NAMALWA (cell line): ENCODE measurements at regions not wholly inside any gene's neighbourhood (a gene's known extent, or its start where the extent isn't known, plus 50 kb on each side); places are given as distances from the start of the nearest gene placed in this dataset.
"Not testable (repeated sequence)": the region's sequence is repeated elsewhere in the genome, so short reads cannot be mapped to it uniquely, and the experiment has no call there.

Experiments used
- DNase-seq: peaks from one replicate; pipeline ENCODE4 v3.0.0-alpha.2; 2015; ENCODE audit warnings: low spot score

DNA sequence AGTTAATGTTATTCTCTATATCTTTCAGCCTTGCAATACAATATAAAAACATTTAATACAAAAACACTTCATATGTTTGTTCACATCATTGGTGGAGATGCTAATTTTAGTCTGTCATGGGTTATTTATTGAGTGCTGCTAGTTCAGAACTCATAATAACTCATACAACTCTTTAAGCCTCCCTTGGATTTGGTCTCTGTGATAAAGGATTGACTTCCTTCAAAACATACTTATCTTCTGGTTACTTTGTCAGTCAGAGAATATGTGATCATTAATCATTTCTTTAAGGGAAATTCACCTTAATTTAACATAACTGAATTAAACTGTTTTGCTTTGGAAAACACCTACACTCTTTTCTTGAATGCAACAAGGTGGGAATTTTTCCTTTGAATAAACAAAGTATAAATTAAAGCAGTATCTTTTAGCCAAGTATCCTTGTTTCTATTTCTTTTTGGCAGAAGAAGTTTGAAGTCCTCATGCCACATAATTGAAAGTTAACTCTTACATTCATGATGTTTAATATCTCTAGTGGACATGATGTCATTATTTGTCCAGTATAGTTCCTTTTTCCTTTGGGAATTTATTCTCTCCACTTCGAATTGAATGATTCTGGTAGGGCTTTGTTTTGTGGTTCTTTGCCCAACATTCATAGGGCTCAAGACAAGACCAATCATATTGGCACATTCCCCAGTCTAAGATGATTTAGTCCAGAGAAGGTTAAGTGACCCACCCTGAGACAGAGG is 133.2 kb upstream of the CENPW start:
- no peak for DNase-seq

DNA sequence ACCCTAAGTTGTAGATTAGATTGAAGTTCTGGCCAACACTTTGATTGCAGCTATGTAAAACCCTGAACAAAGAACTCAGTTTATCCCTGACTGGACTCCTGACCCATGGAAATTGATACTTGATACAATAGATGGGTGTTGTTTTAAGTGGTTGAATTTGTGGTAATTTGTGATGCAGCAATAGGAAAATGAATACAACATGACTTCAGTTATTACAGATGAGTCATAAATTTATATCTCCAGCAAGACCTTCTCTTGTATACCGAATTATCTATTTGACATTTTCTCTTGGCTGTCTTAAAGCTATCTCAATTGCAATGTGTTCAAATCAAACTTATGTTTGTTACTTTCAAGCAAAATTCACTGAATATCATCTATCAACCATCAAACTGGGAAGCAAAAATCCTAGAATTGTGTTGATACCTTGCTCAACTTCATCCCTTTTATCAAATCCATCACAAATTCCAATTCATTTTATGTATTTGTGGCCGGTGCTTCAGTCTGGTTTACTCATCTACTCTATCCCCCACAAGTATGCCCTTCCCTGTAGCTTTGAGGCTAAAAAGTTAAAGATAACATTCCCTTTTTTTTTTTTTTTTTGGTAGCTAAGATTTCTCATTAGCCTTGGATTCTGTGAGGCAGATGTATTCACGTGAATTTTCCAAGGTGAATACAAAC is 129.4 kb upstream of the CENPW start:
- no peak for DNase-seq

DNA sequence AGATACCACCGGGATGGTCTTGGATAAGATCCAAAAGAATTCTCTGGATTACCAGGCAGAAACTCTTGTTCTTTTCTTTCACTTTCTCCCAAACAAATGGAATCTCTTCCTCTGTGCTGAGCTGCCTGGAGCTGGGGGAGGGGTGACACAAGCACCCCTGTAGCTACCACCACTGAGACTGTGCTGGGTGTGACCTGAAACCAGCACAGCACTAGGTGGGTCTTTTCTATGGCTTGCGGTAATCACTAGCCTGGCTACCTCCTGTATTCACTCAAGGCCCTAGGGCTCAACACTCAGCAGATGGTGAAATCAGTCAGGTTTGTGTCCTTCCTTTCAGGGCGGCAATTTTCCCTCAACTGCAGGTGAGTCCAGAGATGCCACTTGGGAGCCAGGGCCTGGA is 122.4 kb upstream of the CENPW start:
- no peak for DNase-seq

DNA sequence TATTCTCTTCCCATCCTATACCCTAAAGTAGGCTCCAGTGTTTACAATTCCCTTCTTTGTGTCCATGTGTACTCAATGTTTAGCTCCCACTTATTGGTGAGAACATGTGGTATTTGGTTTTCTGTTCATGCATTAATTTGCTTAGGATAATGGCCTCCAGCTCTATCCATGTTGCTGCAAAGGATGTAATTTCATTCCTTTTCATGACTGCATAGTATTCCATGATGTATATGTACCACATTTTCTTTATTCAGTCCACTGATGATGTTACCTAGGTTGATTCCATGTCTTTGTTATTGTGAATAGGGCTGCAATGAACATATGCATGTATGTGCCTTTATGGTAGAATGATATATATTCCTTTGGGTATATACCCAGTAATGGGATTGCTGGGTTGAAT is 119.0 kb upstream of the CENPW start:
- DNase-seq, result not testable (repeated sequence)

DNA sequence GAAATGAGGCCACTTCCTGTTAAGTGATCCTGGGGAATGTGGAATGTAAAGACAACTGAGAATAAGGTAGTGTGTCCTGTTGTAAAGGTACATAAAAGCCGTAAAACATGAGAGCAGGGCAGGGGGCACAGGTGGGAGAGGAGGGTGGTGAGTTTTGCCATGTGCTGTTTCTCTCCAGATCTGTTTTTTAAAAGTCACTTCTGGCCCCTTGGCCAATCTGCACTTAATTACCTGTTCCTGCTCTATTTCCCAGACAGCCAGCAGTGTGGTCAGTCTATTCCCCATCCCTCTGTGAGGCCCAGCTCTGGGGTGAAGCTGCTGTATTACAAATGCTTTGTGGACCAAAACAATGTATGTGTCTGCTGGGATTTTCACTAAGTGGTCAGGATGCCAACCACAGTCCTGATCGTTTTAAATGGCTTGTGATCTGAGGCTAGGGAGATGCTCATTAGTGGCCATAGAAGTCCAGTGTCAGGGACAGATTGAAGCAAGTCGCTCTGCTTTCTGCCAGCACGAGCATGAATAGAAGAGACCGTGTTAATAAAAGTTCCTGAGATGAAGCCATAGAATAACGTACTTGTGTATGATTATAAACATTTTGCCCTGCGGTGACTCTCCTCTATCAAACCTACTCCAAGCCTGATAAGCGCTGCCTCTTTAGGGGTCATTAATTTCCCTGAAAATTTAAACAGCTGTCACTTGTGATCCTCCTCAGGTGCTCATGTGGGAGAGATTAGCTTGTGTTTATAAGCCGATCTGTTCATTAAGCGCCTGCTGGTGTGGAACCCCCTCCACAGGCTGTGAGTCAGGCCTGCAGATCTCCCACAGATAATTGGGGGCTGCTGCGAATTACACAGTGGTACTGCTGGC is 111.8 kb upstream of the CENPW start:
- no peak for DNase-seq

DNA sequence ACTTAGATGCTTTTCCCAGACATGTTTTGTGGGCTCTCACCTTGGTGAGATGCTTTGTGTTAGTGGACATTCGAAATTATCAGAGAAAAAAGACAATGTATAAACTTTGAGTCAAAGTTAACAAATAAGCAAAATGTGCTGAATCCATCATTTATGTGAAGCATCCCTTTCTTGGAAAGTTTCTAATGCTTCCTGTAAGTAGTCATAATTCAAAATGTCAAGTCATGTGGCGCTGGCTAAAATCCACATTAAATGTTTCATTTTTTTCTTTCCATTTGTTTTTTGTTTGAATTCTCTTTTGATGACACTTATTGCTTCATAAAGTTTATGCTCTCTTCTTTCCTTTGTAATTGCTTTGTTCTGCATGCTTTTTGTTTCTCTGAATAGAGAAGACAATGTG is 107.2 kb upstream of the CENPW start:
- DNase-seq, result no peak

DNA sequence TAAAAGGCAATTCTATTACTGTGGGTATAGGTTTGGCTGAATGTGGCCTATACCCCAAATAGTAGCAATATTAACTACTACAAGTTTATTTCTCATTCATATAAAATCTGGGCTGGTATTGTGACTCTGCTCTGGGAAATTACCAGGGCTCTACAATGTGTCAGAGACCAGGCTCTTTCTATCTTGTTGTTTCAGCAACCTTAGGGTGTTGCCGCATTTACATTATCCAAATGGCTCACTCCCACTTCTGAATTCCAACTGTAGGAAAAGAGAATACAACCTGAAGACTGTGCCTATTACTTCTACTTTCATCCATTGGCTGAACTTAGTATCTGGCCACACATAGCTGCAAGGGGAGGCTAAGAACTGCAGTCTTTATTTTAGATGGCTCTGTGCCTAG is 106.7 kb upstream of the CENPW start:
- no peak for DNase-seq

DNA sequence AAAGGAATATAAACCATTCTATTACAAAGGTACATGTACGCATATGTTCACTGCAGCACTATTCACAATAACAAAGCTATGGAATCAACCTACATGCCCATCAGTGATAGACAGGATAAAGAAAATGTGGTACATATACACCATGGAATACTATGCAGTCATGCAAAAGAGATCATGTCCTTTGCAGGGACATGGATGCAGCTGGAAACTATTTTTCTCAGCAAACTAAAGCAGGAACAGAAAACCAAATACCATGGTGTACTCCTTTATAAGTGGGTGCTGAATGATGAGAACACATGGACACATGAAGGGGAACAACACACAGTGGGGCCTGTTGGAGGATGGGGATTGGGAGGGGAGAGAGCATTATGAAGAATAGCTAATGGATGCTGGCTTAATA is 104.6 kb upstream of the CENPW start:
- no peak for DNase-seq

DNA sequence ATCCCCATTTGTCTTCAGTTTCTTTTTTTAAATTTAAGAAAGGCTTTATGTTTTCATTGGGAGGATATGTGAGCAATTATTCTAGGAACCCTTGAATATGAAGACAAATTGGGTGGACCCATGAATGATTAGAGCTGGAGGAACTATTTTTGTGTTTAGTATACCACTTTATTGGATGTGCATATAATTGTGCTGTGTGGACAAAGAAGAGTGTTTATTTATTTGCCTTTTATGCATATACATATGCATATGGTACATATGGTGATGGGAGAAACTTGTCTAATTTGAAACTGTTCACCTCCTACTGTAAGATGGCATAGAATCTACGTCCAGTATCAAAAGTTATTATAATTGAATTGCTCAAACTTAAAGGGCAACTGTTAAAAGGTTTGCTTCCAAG is 94.8 kb upstream of the CENPW start:
- no peak for DNase-seq

DNA sequence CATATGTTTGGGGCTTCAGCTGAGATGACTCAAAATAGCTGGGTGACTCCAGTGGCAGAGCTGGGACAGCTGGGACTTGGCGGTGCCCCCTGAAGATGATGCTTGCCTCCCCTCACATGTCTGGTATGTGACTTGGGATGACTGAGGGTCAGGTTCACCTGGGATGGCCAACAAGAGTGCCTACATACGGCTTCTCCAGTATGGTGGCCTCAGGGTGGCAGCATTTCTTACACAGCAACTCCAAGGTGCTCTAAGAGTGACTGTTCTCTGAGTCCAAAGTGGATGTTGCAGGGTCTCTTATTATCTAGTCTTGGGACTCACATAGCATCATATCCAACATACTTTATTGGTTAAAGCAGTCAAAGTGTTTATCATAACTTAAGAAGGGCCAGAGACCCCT is 87.8 kb upstream of the CENPW start:
- peak; percentile 17 for DNase-seq

DNA sequence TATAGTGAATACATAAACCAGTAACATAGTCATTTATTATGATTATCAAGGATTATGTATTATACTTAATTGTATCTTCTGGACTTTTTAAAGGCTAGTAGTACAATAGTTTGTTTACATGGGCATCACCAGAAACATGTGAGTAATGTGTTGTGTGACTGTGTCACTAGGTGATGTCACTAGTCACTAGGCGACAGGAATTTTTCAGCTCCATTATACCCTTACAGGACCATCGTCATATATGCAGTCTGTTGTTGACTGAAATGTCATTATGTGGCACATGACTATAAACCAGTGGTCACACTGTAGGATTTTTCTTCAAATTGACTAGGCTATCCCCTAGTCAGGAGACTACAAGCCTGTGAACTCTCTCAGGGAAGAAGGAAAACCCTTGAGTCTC is 86.5 kb upstream of the CENPW start:
- no peak for DNase-seq

DNA sequence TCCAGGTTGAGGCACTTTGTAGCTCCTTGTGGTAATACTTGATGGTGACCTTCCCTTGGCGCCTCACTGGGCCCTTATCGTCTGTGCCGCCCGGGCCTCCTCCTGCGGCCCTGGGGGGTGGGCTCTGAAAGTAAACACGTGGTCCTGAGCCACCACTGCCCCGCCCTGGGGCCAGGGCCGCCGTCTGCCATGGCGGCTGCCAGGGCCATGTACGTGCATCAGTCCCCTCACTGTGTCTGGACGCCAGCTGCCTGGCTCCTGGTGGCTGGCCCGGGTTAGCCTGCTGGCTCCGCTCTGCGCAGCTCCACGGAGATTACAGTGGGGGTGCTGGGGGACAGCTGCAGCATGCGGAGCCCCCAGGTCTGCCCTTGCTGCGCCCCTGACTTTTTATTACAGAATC is 81.8 kb upstream of the CENPW start:
- DNase-seq, result no peak

DNA sequence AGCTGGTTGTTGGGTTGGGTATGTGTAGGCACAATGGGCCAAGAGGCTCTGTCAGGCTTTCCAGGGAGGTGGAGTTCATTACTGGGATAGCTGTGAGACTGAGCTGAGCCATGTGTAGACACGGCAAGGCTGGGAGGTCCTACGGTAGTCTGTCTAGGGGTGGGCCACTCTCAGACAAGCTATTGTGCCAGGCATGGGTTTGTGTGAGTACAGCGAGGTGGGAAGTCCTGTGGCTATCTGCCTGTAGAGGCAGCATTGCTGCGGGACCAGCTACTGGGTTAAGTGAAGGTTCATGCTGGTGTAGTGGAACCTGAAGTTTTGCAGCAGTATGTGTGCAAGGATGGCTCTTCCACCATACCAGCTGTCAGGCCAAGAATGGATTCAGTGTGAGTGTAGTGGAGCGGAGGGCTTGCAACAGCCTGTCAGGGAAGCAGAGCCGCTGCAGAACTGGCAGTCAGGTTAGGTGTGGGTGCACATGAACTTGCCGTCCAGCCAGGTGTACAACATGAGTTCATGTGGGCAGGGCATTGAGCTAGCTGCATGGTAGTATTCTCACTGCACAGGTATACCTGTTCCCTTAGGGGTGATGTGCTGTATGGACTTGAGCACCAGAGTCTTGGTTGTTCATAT is 78.0 kb upstream of the CENPW start:
- no peak for DNase-seq

DNA sequence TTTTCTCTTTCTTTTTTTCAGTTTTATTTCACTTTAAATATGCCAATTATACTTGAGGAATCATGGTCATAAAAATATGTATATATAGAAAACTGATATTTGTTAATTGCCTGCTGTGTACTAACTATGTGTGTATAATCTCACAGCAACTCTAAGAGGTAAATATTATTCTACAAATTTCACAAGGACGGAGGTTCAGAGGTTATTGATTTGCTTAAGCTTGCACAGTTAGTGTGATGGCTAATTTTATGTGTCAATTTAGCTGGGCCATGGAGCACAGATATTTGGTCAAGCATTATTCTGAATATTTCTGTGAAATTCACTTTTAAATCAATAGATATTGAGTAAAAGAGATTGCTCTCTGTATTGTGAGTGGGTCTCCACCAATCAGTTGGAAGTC is 75.7 kb upstream of the CENPW start:
- no peak for DNase-seq

DNA sequence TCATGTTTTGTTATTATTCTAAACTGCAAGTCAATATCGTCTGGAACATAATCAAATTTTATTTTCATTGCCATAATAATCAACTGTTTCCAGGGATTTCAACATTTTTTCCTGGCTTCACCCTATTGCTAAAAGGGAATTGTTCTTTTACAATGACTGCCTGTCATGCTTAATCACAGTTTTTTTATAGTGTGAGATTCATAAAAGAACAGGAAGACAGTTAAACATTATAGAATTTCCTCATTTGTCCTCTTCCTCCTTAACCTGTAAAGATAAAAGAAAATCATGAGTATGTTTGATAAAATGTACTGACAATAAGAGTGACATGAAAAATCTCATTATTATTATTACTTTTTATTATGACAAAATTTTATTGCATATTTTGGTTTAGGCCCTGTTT is 73.3 kb upstream of the CENPW start:
- DNase-seq, result no peak

DNA sequence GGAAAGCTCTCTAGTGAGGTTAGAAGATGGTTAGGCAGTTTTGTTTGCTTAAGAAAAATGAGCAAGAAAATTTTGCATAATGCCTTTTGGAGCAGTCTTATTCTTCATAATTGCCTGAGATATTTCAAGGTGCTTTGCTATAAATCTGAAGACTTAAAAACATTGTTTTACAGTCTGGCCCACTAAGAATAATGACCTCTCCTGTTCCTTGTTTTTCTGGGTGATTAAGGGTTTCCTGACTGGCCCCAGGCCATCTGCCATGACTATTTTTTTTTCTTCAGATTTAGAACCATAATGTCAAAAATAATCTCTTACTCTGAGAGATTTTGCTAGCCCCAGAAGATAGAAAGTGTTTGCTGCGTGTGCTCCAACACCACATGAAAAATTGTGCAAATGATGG is 72.3 kb upstream of the CENPW start:
- DNase-seq, result no peak

DNA sequence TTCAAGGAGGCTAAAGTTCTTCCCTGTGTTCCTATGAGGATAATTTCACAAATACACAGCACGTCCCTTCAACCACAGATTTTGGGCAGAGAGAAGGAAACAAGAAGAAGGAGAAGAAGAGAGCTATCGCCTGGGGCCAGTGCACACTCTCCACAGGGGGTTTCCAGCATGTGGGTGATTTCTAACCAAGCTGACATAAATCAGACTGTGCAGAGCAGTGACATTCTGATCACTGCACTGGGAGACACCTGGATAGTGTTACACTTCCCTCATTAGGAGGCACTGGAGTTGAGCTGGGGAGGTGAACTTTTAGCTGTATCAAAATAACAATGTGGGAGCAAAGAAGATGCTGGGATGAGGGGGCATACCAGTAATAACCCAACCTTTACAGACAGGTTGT is 71.8 kb upstream of the CENPW start:
- no peak for DNase-seq

DNA sequence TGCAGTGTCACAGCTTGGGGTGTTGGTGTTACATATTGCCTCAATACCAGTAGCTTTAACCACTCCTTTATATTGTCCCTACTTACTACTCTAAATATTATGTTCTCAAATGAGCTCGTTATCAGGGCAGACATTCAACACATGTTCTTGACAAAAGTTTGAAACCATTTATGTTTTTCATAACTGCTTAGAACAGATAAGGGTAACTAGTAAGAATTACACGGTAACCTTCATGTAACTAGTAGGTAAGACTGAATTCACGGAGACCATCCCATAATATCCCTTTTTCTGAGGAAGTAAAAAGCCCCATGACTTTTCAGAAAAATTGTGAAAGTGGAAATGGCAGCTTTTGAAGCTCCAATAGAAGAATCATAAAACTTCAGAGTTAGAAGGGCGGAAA is 59.6 kb upstream of the CENPW start:
- no peak for DNase-seq

DNA sequence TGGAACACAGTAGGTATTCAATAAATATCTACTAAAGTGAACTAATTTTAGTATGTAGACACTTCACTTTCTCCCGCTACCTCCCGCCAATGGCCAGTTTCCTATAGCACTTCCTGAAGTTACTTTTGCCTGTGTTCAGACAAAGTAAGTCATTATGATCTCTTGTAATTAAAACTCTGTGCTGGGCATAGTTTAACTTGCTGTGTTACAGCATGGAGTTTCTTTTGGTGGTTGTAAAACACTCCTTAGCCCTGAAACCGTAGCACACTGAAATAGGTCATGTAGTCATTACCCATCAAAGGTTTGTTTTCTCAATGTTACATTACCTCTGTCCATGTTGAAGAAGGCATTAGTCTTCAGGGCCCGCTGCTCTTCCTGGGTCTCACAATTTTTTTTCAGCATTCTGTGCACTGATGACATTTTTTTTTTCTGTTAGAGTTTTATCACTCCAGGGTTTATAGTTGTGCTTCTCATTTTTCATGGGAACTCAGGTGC is 54.0 kb upstream of the CENPW start:
- DNase-seq, result no peak
